Posterior cingulate gyrus (tissue), 11 donors: ENCODE measurements at regions not wholly inside any gene's neighbourhood (a gene's known extent, or its start where the extent isn't known, plus 50 kb on each side); places are given as distances from the start of the nearest gene placed in this dataset.
"Not testable (repeated sequence)": the region's sequence is repeated elsewhere in the genome, so short reads cannot be mapped to it uniquely, and the experiment has no call there.

ENCODE experiments used
- DNase-seq, 10 donors: peaks; one replicate each; pipeline versions ENCODE4 v3.0.0 to v3.0.0-alpha.2; 2020 to 2021; ENCODE audit warnings: mixed read lengths in 3 of 10
- intact Hi-C: fragments of 100-400 bp; cut with DNase I; formaldehyde crosslinking; loops from one replicate; pipeline ENCODE4 v1.15.1; 2023

DNA sequence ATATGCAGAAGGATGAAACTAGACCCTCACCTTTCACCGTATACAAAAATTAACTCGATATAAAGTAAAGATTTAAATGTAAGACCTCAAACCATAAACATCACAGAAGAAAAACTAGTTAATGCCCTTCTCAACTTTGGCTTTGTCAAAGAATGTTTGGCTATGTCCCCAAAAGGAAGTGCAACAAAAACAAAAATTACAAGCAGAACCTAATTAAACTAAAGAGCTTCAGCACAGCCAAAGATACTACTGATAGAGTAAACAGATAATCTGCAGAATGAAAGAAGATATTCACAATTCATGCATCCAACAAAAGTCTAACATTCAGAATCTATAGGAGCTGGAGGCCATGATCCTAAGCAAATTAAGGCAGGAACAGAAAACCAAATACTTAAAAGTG is 824.6 kb upstream of the NEGR1 start:
- no peak for DNase-seq
- intact Hi-C loops, result no loop called here

- intact Hi-C loops, result no loop called here
These were observed 823.4 kb upstream of the NEGR1 start for GRCh38 chr1:73105755-73106154.

GRCh38 chr1:73104749-73105148 is 822.4 kb upstream of the NEGR1 start:
- intact Hi-C loops, result no loop called here
- peak in 3 of 10 donors; percentile 63 to 81 (median 80) for DNase-seq

More at GRCh38 chr1:73105755-73106154, 823.4 kb upstream of the NEGR1 start:
- peak in 3 of 10 donors; percentile 55 to 58 (median 55) for DNase-seq

GRCh38 chr1:73100216-73100615 is 817.9 kb upstream of the NEGR1 start:
- intact Hi-C loops, result no loop called here

GRCh38 chr1:73097917-73098316 is 815.6 kb upstream of the NEGR1 start:
- DNase-seq, result no peak
- intact Hi-C loops, result no loop called here

More at GRCh38 chr1:73100216-73100615, 817.9 kb upstream of the NEGR1 start:
- no peak for DNase-seq

DNA sequence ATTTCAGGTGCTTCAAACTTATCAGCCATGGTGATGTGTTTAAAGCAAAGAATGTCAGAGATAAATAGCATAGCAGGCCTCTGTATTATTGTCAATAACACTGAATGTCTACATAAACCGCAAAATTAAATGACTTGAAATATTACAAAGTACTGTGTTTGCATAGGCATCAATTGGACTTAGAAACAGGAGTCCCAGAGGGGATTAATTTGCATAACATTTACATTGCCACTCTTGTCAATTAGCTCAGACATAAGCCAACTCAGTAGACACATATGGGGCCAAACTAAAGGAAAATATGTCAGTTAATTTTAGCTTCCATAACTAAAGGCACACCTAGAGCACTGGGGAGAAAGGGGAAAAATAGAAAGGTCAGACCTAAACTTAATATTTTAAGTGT is 814.5 kb upstream of the NEGR1 start:
- no peak for DNase-seq
- intact Hi-C loops, result no loop called here

GRCh38 chr1:73092383-73092782 is 810.0 kb upstream of the NEGR1 start:
- intact Hi-C loops, result no loop called here
- no peak for DNase-seq

- intact Hi-C loops, result no loop called here
- DNase-seq, result no peak
These were observed 784.5 kb upstream of the NEGR1 start for GRCh38 chr1:73066866-73067265.

DNA sequence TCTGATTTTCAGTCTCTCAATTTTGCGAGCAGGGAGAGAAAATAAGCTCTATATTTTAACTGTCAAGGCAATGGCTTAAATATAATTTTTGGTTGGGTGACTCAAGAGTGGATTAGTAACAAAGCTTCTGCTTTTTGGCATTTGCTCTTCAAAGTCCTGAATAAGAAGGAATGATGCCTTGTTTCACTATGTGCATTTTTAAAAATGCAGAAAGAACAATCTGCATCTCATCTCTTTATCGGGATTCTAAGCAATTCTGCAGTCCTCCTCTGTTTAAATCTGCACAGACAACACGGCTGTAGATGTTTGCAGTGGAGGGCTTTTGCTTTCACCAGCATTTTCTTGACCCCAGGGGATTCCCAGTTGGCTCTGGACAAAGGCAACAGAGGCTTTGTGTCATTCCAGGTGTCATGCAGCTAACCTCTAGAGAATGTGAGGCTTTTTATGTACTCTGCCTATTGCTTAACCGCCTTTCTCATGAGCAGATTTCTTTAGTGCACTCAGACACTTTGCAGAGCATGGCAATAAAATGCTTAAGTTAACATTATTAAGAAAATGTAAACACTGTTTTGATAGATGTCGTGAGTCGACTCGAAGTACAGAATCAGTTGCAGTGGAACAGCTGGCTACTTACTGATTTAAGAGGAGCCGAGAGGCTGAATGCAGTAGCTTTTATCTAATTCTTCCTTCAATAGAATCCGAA is 783.2 kb upstream of the NEGR1 start:
- intact Hi-C loops, result no loop called here
- DNase-seq, result no peak

DNA sequence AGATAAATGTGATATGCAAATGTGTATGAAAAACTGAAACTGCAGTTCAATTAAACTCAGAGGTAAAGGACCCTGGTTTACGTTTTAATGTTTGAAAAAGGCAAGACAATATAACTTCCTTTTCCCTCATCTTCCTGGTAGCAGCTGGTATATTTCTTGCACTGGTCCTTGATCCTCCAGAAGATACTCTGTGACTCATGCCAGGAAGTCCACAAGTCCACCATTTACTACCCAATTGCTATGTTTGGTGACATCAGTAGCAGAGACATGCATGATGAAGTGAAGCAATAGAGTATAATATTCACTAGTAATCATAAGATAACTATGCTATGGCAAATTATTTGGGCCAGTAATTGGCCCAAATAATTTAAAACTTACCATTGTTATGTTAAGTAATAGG is 774.5 kb upstream of the NEGR1 start:
- intact Hi-C loops, result no loop called here
- DNase-seq, result no peak

DNA sequence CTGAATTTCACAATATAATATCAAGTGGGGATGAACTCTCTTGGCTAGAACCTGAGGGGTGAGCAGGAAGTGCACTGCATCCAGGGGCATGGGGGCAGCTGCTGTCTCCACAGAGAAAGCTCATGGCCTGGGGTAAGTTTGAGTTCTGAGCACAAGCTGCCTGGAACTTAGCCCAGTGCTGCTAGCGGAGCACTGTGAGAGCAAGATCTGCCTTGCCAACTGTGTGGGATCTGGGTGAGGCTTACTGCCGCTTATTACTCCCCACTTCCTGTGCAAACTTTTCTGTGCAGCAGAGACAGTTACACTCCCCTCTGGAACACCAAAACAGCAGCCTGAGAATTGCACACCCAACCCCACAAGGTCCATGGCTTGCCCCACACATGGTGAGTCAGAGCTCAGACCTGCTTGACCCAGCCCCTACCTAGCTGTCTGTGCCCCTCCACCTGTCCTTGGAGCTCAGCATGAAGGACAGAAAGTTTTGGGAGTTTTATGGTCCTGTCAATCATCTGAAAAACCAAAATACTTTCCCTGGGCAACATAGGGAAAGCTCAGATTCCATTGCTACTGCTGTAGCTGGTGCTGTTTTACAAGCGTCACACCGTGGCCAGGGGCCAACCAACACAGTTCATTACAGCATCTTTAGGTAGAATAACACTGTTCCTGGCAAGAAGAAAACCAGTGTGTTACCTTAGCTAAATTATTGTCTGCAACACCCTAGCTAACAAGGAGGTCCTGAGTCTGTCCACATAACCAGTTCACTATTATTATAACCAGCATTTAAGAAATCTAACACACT is 762.1 kb upstream of the NEGR1 start:
- DNase-seq, result peak in 2 of 10 donors; percentile 6 to 50
- intact Hi-C loops, result no loop called here

- DNase-seq, result no peak
- intact Hi-C loops, result no loop called here
These were observed 760.1 kb upstream of the NEGR1 start for GRCh38 chr1:73042403-73042802.

DNA sequence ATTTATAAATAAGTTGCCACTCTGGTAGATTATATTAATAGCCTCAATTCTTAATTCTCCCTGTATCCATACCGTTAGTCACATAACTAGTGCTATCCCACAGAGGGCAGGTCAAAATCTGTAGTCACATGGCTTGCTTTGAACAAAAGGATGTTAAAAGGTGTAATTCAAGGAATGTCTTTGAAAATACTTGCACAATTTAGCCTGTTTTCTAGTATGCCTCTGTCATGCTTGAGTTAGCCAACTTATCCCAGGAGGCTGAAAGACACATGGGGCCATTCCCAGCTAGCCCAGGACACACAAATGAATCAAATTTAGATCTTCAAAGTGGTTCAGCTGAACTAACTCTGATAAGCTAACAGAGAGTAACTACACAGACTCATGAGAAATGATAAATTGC is 758.5 kb upstream of the NEGR1 start:
- intact Hi-C loops, result no loop called here
- DNase-seq, result no peak

- intact Hi-C loops, result no loop called here
- DNase-seq, result no peak
These were observed 751.9 kb upstream of the NEGR1 start for GRCh38 chr1:73034271-73034670.

- no peak for DNase-seq
- intact Hi-C loops, result no loop called here
These were observed 751.3 kb upstream of the NEGR1 start for GRCh38 chr1:73033640-73034039.

- intact Hi-C loops, result no loop called here
- DNase-seq, result no peak
These were observed 747.2 kb upstream of the NEGR1 start for GRCh38 chr1:73029571-73029970.

DNA sequence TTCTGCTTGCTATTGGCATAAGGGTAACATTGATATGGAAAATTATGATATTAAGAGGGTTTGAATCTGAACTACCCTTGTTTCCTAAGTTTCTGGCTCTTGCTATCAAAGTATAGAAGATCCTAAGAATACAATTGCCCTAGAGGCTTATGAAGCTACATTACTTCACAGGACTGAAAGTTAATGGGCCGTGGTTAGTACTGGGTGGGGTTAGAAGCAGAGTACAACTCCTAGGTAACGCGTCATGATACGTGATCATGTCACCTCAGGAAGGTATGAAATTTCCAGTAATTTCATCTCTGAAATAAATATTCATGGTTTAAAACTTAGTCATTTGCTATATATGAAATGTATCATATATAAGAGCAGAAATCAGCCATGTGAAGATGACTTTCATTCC is 743.8 kb upstream of the NEGR1 start:
- no peak for DNase-seq
- intact Hi-C loops, result no loop called here

DNA sequence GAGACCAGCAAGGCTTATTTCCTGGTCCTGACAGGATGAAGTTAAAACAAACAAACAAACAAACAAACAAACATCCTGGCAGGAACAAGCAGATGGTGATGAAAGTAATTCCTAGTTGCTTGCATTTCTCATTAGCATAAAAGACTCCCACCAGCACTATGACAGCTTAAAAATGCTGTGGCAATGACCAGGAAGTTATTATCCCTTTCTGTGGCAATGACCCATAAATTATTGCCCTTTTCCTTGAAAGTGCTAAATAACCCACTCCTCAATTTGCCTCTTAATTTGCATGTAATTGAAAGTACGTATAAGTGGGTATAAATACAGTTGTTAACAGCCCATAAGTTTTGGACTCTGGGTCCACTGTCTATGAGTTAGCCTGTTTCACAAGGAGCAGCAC is 727.6 kb upstream of the NEGR1 start:
- no peak for DNase-seq
- intact Hi-C loops, result no loop called here

DNA sequence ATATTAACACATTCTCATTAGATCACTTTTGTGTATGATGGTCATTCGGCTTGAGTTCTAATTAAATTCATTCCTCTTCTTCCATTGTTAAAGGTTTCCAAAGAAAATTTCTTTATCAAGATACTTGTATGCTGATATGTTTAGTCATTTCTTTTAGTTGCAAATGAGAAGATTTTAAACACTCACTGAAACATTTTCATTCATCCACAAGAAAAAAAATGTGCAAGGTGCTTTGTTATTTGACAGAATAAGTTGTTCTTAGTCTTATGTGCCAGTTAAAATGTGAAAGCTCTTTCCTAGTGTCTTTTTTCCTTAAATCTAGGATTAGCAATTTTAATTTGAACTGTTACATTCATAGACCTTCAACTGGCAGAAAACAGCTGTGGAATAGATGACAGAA is 727.0 kb upstream of the NEGR1 start:
- intact Hi-C loops, result no loop called here
- DNase-seq, result no peak

DNA sequence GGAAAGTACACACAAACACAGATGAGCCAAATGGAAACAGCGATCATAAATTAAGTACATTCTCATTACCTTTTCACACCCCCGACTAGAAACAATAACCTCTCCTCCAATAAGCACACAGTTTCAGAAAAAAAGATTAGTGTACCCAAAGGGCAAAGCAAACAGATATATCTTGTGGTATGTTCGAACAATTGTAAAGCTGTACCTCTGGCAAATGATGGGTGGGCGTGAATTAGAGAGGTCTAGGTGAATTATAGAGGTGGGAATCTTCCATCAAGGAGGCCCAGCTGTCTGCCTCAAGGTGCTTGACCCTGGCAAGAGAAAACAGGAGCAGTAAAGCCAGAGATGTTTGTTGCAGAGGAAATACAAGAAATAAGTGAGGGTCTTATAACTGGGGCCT is 715.3 kb upstream of the NEGR1 start:
- DNase-seq, result no peak

GRCh38 chr1:72997041-72997440 is 714.7 kb upstream of the NEGR1 start:
- intact Hi-C loops, result no loop called here
- no peak for DNase-seq

More for the DNA sequence above, 715.3 kb upstream of the NEGR1 start:
- intact Hi-C loops, result no loop called here

- DNase-seq, intact Hi-C loops: not testable (repeated sequence)
These were observed 705.5 kb upstream of the NEGR1 start for GRCh38 chr1:72987871-72988270.
